H1 (cell line): ENCODE measurements at regions not wholly inside any gene's neighbourhood (a gene's known extent, or its start where the extent isn't known, plus 50 kb on each side); places are given as distances from the start of the nearest gene placed in this dataset.

ENCODE experiments used
- CTCF ChIA-PET: fragments of 300-600 bp; sonication (Branson Sonifier 250); formaldehyde crosslinking; loops from one replicate; lab custom pipeline; 2021; ENCODE audit not compliant: partially characterized antibody; lab: Charles Lee
- POLR2A ChIA-PET: fragments of 300-600 bp; sonication (Branson Sonifier 250); formaldehyde crosslinking; loops from one replicate; lab custom pipeline; 2021; ENCODE audit warnings: inconsistent platforms; ENCODE audit not compliant: partially characterized antibody; lab: Charles Lee
- DNase-seq, 2 experiments: peaks; one replicate each; pipeline versions ENCODE4 v3.0.0 to v3.0.0-alpha.2; 2010 to 2022; ENCODE audit warnings: low spot score in 2 of 2, low read depth in 1 of 2, mixed read lengths in 1 of 2
- FAIRE-seq: peaks from 2 replicates; lab custom pipeline; 2011; peaks lifted over from hg19 to GRCh38; lab: Jason Lieb, UNC
- H2AFZ ChIP-seq: 2 replicates; pipeline ENCODE4 v1.8.1; 2012; ENCODE audit warnings: low read length, inconsistent platforms
- H2AK5ac ChIP-seq: 2 replicates; pipeline ENCODE4 v1.6.1; 2013; ENCODE audit warnings: low read depth, low read length
- H2BK120ac ChIP-seq: replicated peaks from 2 replicates; pipeline ENCODE3; 2013; ENCODE audit warnings: low read depth, low read length, inconsistent platforms
- H2BK12ac ChIP-seq: 2 replicates; pipeline ENCODE4 v1.6.1; 2013; ENCODE audit warnings: low read depth, low read length
- H2BK15ac ChIP-seq: 2 replicates; pipeline ENCODE4 v1.6.1; 2013; ENCODE audit warnings: low read length
- H2BK20ac ChIP-seq: 2 replicates; pipeline ENCODE4 v1.6.1; 2013; ENCODE audit warnings: low read length
- H2BK5ac ChIP-seq: 2 replicates; pipeline ENCODE4 v1.6.1; 2013; ENCODE audit warnings: low read depth, low read length
- H3K14ac ChIP-seq: 2 replicates; pipeline ENCODE4 v1.6.1; 2013; ENCODE audit warnings: inconsistent platforms; ENCODE audit not compliant: insufficient read length
- H3K18ac ChIP-seq: 2 replicates; pipeline ENCODE4 v1.6.1; 2013; ENCODE audit warnings: low read length; ENCODE audit errors: extremely low read depth
- H3K23ac ChIP-seq: 2 replicates; pipeline ENCODE4 v1.6.1; 2013; ENCODE audit warnings: inconsistent platforms; ENCODE audit not compliant: insufficient read length
- H3K23me2 ChIP-seq: 2 replicates; pipeline ENCODE4 v1.6.1; 2013; ENCODE audit warnings: low read depth, low read length
- H3K27ac ChIP-seq: 2 replicates; pipeline ENCODE4 v1.6.1; 2011; ENCODE audit warnings: low read depth, low read length, inconsistent platforms
- H3K27me3 ChIP-seq, 4 experiments: replicated peaks in 1 of 4; 1 replicate in 1 of 4; 2 replicates in 3 of 4; pipeline versions ENCODE4 v1.6.1 to v1.8.1; 2011 to 2013; ENCODE audit warnings: low read length in 3 of 4, mild to moderate bottlenecking in 3 of 4, inconsistent platforms in 2 of 4, mixed read lengths in 2 of 4, moderate library complexity in 1 of 4; ENCODE audit not compliant: control insufficient read depth in 3 of 4, insufficient read depth in 3 of 4; ENCODE audit errors: extremely low read depth in 1 of 4
- H3K36me3 ChIP-seq, 4 experiments: 2 replicates each; pipeline versions ENCODE4 v1.6.1 to v1.8.1; 2011 to 2013; ENCODE audit warnings: mild to moderate bottlenecking in 4 of 4, low read length in 3 of 4, moderate library complexity in 2 of 4, control low read depth in 1 of 4, inconsistent platforms in 1 of 4; ENCODE audit not compliant: insufficient read depth in 4 of 4, control insufficient read depth in 2 of 4
- H3K4ac ChIP-seq: replicated peaks from 2 replicates; pipeline ENCODE3; 2013; ENCODE audit warnings: low read length, low read depth, mixed read lengths, inconsistent platforms; ENCODE audit not compliant: insufficient read length
- H3K4me1 ChIP-seq, 4 experiments: replicated peaks in 1 of 4; 1 replicate in 1 of 4; 2 replicates in 3 of 4; pipeline versions ENCODE4 v1.6.1 to v1.8.1; 2011 to 2013; ENCODE audit warnings: low read length in 3 of 4, inconsistent platforms in 2 of 4, mixed read lengths in 1 of 4; ENCODE audit not compliant: insufficient read depth in 4 of 4, control insufficient read depth in 3 of 4
- H3K4me2 ChIP-seq, 2 experiments: 2 replicates each; pipeline versions ENCODE4 v1.6.1 to v1.8.1; 2011 to 2013; ENCODE audit warnings: low read depth in 2 of 2, low read length in 2 of 2, control low read depth in 1 of 2, inconsistent platforms in 1 of 2, mild to moderate bottlenecking in 1 of 2; ENCODE audit not compliant: insufficient read depth in 1 of 2
- H3K4me3 ChIP-seq, 4 experiments: fragments of 200-600, 300-600 bp in 1 of 4; sonication (generic), shearing (Covaris generic), sonication (Bioruptor Twin) in 1 of 4; 2 replicates each; pipeline versions ENCODE4 v1.5.1 to v1.8.1; 2011 to 2016; ENCODE audit warnings: low read length in 4 of 4, low read depth in 3 of 4, control low read depth in 2 of 4, inconsistent platforms in 2 of 4, mild to moderate bottlenecking in 2 of 4, mixed read lengths in 1 of 4, moderate library complexity in 1 of 4; ENCODE audit not compliant: insufficient read depth in 2 of 4; ENCODE audit errors: extremely low read depth in 1 of 4
- H3K56ac ChIP-seq: replicated peaks from 2 replicates; pipeline ENCODE3; 2013; ENCODE audit warnings: low read depth, mild to moderate bottlenecking, mixed read lengths, low read length, inconsistent platforms; ENCODE audit not compliant: insufficient read length
- H3K79me1 ChIP-seq: 2 replicates; pipeline ENCODE4 v1.6.1; 2013; ENCODE audit warnings: low read depth, low read length, control low read depth
- H3K79me2 ChIP-seq, 2 experiments: 2 replicates each; pipeline versions ENCODE4 v1.6.1 to v1.8.1; 2012 to 2013; ENCODE audit warnings: low read length in 2 of 2, mild to moderate bottlenecking in 2 of 2, inconsistent platforms in 1 of 2; ENCODE audit not compliant: insufficient read depth in 2 of 2, control insufficient read depth in 1 of 2
- H3K9ac ChIP-seq, 4 experiments: replicated peaks in 1 of 4; 1 replicate in 1 of 4; 2 replicates in 3 of 4; pipeline versions ENCODE4 v1.6.1 to v1.8.1; 2011 to 2013; ENCODE audit warnings: low read depth in 3 of 4, low read length in 3 of 4, control low read depth in 2 of 4, mild to moderate bottlenecking in 2 of 4, moderate library complexity in 2 of 4, inconsistent platforms in 1 of 4; ENCODE audit errors: extremely low read depth in 1 of 4
- H3K9me3 ChIP-seq, 2 experiments: 2 replicates each; pipeline versions ENCODE4 v1.6.1 to v1.8.1; 2012 to 2013; ENCODE audit warnings: mild to moderate bottlenecking in 2 of 2, moderate library complexity in 2 of 2, control low read depth in 1 of 2, inconsistent platforms in 1 of 2, low read depth in 1 of 2, low read length in 1 of 2, mixed read lengths in 1 of 2; ENCODE audit not compliant: insufficient read depth in 2 of 2
- H4K20me1 ChIP-seq, 2 experiments: replicated peaks in 1 of 2; 2 replicates each; pipeline versions ENCODE3 to v1.8.1; 2011 to 2013; ENCODE audit warnings: inconsistent platforms in 2 of 2, low read length in 2 of 2, mild to moderate bottlenecking in 1 of 2; ENCODE audit not compliant: insufficient read depth in 2 of 2, control insufficient read depth in 1 of 2
- H4K5ac ChIP-seq: 2 replicates; pipeline ENCODE4 v1.6.1; 2013; ENCODE audit warnings: low read length, low read depth, mixed read lengths, inconsistent platforms; ENCODE audit not compliant: insufficient read length
- H4K8ac ChIP-seq: 2 replicates; pipeline ENCODE4 v1.8.0; 2013; ENCODE audit warnings: mild to moderate bottlenecking, moderate library complexity, low read length, inconsistent platforms; ENCODE audit not compliant: insufficient read depth; ENCODE audit errors: extremely low read depth
- H4K91ac ChIP-seq: replicated peaks from 2 replicates; pipeline ENCODE3; 2013; ENCODE audit warnings: low read length, mixed read lengths, inconsistent platforms; ENCODE audit not compliant: insufficient read length
- ASH2L ChIP-seq: fragments of 200-600, 300-600 bp; sonication (generic); IDR thresholded peaks from one replicate; pipeline ENCODE4 v1.7.1; 2017; ENCODE audit warnings: low read length
- CREB1 ChIP-seq: IDR thresholded peaks from 2 replicates; pipeline ENCODE4 v1.6.1; 2012; ENCODE audit warnings: inconsistent platforms
- GTF2F1 ChIP-seq: IDR thresholded peaks from 2 replicates; pipeline ENCODE4 v1.6.1; 2012; ENCODE audit warnings: low read depth, low read length, improper control_type of control experiment, borderline replicate concordance
- KDM1A ChIP-seq: fragments of 200-600, 300-600 bp; sonication (generic); IDR thresholded peaks from 2 replicates; pipeline ENCODE4 v1.7.1; 2016; ENCODE audit warnings: mild to moderate bottlenecking, low read length, borderline replicate concordance
- KDM5A ChIP-seq: fragments of 200-600 bp; IDR thresholded peaks from 2 replicates; pipeline ENCODE4 v1.7.1; 2012; ENCODE audit warnings: mild to moderate bottlenecking, low read length, inconsistent platforms, mixed read lengths
- NANOG ChIP-seq: IDR thresholded peaks from 2 replicates; pipeline ENCODE4 v1.6.1; 2011; ENCODE audit warnings: low read length, low read depth, mild to moderate bottlenecking, inconsistent platforms; ENCODE audit not compliant: insufficient read depth, poor library complexity, severe bottlenecking
- RFX5 ChIP-seq: IDR thresholded peaks from 2 replicates; pipeline ENCODE4 v1.6.1; 2011; ENCODE audit warnings: low read depth, low read length, improper control_type of control experiment, borderline replicate concordance
- RNF2 ChIP-seq: fragments of 200-900, 300-1000 bp; sonication (generic); IDR thresholded peaks from 2 replicates; pipeline ENCODE4 v1.7.1; 2016; ENCODE audit warnings: borderline replicate concordance, low read depth, mild to moderate bottlenecking, antibody characterized with exemption, low read length; ENCODE audit not compliant: poor library complexity, severe bottlenecking; ENCODE audit errors: missing control alignments
- SAP30 ChIP-seq: fragments of 300-600 bp; sonication (generic); IDR thresholded peaks from 2 replicates; pipeline ENCODE4 v1.7.1; 2012; ENCODE audit warnings: low read length, moderate library complexity, mild to moderate bottlenecking, inconsistent platforms; ENCODE audit not compliant: insufficient read depth, insufficient replicate concordance
- SRF ChIP-seq: IDR thresholded peaks from 2 replicates; pipeline ENCODE4 v1.6.1; 2011; ENCODE audit warnings: mild to moderate bottlenecking, low read depth, low read length, moderate library complexity
- SUZ12 ChIP-seq: fragments of 200-600 bp; sonication (generic); IDR thresholded peaks from 2 replicates; pipeline ENCODE4 v1.6.1; 2012; ENCODE audit warnings: mild to moderate bottlenecking, inconsistent platforms, low read length, moderate library complexity, mixed read lengths
- TEAD4 ChIP-seq: IDR thresholded peaks from 2 replicates; pipeline ENCODE4 v1.6.1; 2012; ENCODE audit warnings: low read depth, low read length, inconsistent platforms, mixed read lengths
- WGBS, 2 experiments: shearing (Covaris generic) in 1 of 2; methylation state at CpG; one replicate each; pipeline versions ENCODE4 v1.1.6 to v1.1.7; 2013 to 2015; ENCODE audit warnings: low lambda C conversion rate in 2 of 2, mixed read lengths in 2 of 2, inconsistent platforms in 1 of 2, low coverage in 1 of 2, missing lambda C conversion rate in 1 of 2; ENCODE audit not compliant: insufficient replicate concordance in 2 of 2, insufficient coverage in 1 of 2, insufficient read length in 1 of 2; ENCODE audit errors: extremely low coverage in 1 of 2, missing lambda C conversion rate in 1 of 2; 5-methylcytosine and 5-hydroxymethylcytosine counted together
- TF ChIP-seq, protein P1 (sequence below): IDR thresholded peaks from 2 replicates; pipeline ENCODE4 v1.6.1; 2011; ENCODE audit warnings: low read depth, mild to moderate bottlenecking, low read length; ENCODE audit not compliant: insufficient read depth

DNA sequence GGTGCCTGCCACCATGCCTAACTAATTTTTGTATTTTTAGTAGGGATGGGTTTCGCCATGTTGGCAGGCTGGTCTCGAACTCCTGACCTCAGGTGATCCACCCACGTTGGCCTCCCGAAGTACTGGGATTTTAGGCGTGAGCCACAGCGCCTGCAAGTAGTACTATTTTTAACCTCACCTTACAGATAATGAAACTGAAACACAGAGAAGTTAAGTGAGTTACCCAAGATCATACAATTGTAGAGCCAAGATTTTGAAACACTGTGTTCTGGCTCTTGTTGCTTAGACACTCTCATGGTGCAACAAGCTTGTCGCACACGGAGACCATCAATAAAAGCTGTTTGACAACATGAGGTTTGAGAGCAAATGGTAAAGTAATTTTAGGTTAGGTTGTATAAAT lies 159.1 kb upstream of the LMNTD1 start:
- Histone ChIP-seq H3K4me1 (no peaks in the 10 kb centered on the region), H4K91ac (no peak overlapping the region), H4K5ac (no peak overlapping the region), H3K79me1 (no peaks in the 10 kb centered on the region), H3K23ac (no peak overlapping the region), H3K9me3 (peaks cover 6 to 9% of the 10 kb centered on the region in 2 experiments), H3K4me3 (no peak overlapping the region), H3K79me2 (no peaks in the 10 kb centered on the region), H3K56ac (no peak overlapping the region), H2BK120ac (no peak overlapping the region), H3K4me2 (no peak overlapping the region), H3K23me2 (no peaks in the 10 kb centered on the region; the same call in 1 of the 2 replicates), H2BK5ac (peak overlapping the region; percentile 75; the same call in 1 of the 2 replicates), H3K27me3 (no peaks in the 10 kb centered on the region), H3K18ac (no peak overlapping the region), H3K14ac (no peak overlapping the region), H4K8ac (no peak overlapping the region), H3K27ac (no peak overlapping the region), H3K36me3 (no peaks in the 10 kb centered on the region), H2BK12ac (no peak overlapping the region), H2BK15ac (no peak overlapping the region), H2AFZ (no peak overlapping the region), H3K9ac (no peak overlapping the region), H3K4ac (no peak overlapping the region), H2AK5ac (no peak overlapping the region), H4K20me1 (no peaks in the 10 kb centered on the region), H2BK20ac (peak overlapping the region; percentile 23; the same call in 1 of the 2 replicates)
- CTCF ChIA-PET, result no interaction called here
- no peak for FAIRE-seq
- WGBS, 2 experiments, result 97% methylated on average over 8 of the region's 8 CpGs; no CpG with 5 or more reads in 1 of the 2 experiments
- POLR2A ChIA-PET, result no interaction called here
- DNase-seq, result no peak
- no peak for TF ChIP-seq TEAD4
- TF ChIP-seq CREB1, result no peak
- TF ChIP-seq SUZ12, result no peak
- TF ChIP-seq RFX5, result no peak
- no peak for TF ChIP-seq KDM1A
- no peak for TF ChIP-seq SRF
- no peak for TF ChIP-seq KDM5A
- TF ChIP-seq SAP30, result no peak
- no peak for TF ChIP-seq ASH2L
- no peak for TF ChIP-seq NANOG
- TF ChIP-seq GTF2F1, result no peak
- TF ChIP-seq, protein P1, sequence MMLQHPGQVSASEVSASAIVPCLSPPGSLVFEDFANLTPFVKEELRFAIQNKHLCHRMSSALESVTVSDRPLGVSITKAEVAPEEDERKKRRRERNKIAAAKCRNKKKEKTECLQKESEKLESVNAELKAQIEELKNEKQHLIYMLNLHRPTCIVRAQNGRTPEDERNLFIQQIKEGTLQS, result no peak
- no peak for TF ChIP-seq RNF2
